ENCODE measurements at regions not wholly inside any gene's neighbourhood (a gene's known extent, or its start where the extent isn't known, plus 50 kb on each side); places are given as distances from the start of the nearest gene placed in this dataset.

DNA sequence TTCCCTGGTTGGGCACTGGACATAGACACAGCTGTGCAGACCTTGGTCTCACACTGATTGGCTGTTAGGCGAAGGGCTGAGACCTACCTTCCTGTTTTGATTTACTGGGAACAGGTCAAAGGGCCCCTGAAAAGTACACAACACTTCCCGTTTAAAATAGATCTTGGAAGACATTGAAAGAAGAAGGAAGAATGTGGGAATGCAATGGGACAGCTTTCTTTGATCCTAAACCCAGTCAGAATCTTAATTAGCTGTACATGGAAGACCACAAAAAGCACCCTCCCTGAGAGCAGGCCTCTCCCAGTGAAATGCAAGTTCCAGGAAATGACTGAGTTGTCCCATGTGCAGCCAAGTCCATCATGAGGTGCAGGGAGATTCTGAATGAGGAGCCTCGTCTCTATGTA lies 83.6 kb upstream of the EXOC2 start:
- TF ChIP-seq, protein P1, sequence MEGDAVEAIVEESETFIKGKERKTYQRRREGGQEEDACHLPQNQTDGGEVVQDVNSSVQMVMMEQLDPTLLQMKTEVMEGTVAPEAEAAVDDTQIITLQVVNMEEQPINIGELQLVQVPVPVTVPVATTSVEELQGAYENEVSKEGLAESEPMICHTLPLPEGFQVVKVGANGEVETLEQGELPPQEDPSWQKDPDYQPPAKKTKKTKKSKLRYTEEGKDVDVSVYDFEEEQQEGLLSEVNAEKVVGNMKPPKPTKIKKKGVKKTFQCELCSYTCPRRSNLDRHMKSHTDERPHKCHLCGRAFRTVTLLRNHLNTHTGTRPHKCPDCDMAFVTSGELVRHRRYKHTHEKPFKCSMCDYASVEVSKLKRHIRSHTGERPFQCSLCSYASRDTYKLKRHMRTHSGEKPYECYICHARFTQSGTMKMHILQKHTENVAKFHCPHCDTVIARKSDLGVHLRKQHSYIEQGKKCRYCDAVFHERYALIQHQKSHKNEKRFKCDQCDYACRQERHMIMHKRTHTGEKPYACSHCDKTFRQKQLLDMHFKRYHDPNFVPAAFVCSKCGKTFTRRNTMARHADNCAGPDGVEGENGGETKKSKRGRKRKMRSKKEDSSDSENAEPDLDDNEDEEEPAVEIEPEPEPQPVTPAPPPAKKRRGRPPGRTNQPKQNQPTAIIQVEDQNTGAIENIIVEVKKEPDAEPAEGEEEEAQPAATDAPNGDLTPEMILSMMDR (conservative IDR thresholded peaks at IDR 0.05 in 1 of 2, IDR thresholded peaks at IDR 0.05 in 1 of 2; ENCODE audit: low read depth in 1 of 2, low read length in 2 of 2): no peak
- no peak for TF ChIP-seq EZH2 (IDR thresholded peaks at IDR 0.05; ENCODE audit: low read length, missing control alignments)
